A673 (cell line): ENCODE measurements at regions not wholly inside any gene's neighbourhood (a gene's known extent, or its start where the extent isn't known, plus 50 kb on each side); places are given as distances from the start of the nearest gene placed in this dataset.
"Not testable (repeated sequence)": the region's sequence is repeated elsewhere in the genome, so short reads cannot be mapped to it uniquely, and the experiment has no call there.

Experiments
- BruUV-seq: library from RNA; stranded (reverse); fragments of 400-500 nt; replicated peaks from 2 replicates; lab custom pipeline; 2021; lab: Mats Ljungman, UMichigan
- CTCF ChIA-PET: fragments of 300-600 bp; sonication (Branson Sonifier 250); formaldehyde crosslinking; loops from one replicate; lab custom pipeline; 2022; ENCODE audit warnings: antibody characterized with exemption; lab: Charles Lee
- POLR2A ChIA-PET: fragments of 300-600 bp; sonication (Branson Sonifier 250); formaldehyde crosslinking; loops from one replicate; lab custom pipeline; 2022; ENCODE audit warnings: antibody characterized with exemption; ENCODE audit not compliant: low non-redundant PET; lab: Charles Lee
- DNase-seq: peaks from one replicate; pipeline ENCODE4 v3.0.0-alpha.2; 2015; ENCODE audit warnings: low spot score
- H3K27ac ChIP-seq: fragments of 200-600 bp; sonication (generic); 2 replicates; pipeline ENCODE4 v1.5.1; 2016; ENCODE audit warnings: mixed run types, low read depth, mild to moderate bottlenecking, mixed read lengths, antibody characterized with exemption, low read length; ENCODE audit not compliant: poor library complexity, severe bottlenecking
- H3K27me3 ChIP-seq: fragments of 200-600 bp; sonication (generic); replicated peaks from 2 replicates; pipeline ENCODE4 v1.6.1; 2017; ENCODE audit warnings: mixed run types, low read depth, mild to moderate bottlenecking, mixed read lengths, antibody characterized with exemption, low read length; ENCODE audit not compliant: insufficient read depth, poor library complexity
- H3K36me3 ChIP-seq: fragments of 200-600 bp; sonication (generic); 2 replicates; pipeline ENCODE4 v1.6.1; 2016; ENCODE audit warnings: mixed run types, mild to moderate bottlenecking, mixed read lengths, antibody characterized with exemption, low read length; ENCODE audit not compliant: insufficient read depth, poor library complexity, severe bottlenecking
- H3K4me1 ChIP-seq: fragments of 200-600 bp; sonication (generic); 2 replicates; pipeline ENCODE4 v1.6.1; 2017; ENCODE audit warnings: mixed run types, mild to moderate bottlenecking, mixed read lengths, antibody characterized with exemption, low read length; ENCODE audit not compliant: insufficient read depth, poor library complexity, severe bottlenecking
- H3K4me3 ChIP-seq: fragments of 200-600 bp; sonication (generic); 2 replicates; pipeline ENCODE4 v1.5.1; 2016; ENCODE audit warnings: low read depth, mixed run types, mild to moderate bottlenecking, mixed read lengths, low read length; ENCODE audit not compliant: poor library complexity, severe bottlenecking
- H3K9me3 ChIP-seq: fragments of 200-600 bp; sonication (generic); 2 replicates; pipeline ENCODE4 v1.6.1; 2016; ENCODE audit warnings: mixed run types, low read depth, mild to moderate bottlenecking, mixed read lengths, antibody characterized with exemption, low read length; ENCODE audit not compliant: poor library complexity, severe bottlenecking
- CTCF ChIP-seq: fragments of 300-800, 200-600 bp; sonication (generic); conservative IDR thresholded peaks from 2 replicates; pipeline ENCODE4 v1.5.1; 2017; ENCODE audit warnings: low read depth, mild to moderate bottlenecking, antibody characterized with exemption, low read length, moderate library complexity, mixed read lengths
- EZH2 ChIP-seq: fragments of 200-600 bp; sonication (generic); IDR thresholded peaks from 2 replicates; pipeline ENCODE4 v1.6.1; 2017; ENCODE audit warnings: borderline replicate concordance, low read depth, mild to moderate bottlenecking, mixed read lengths, antibody characterized with exemption, low read length; ENCODE audit not compliant: poor library complexity, severe bottlenecking
- intact Hi-C: fragments of 100-400 bp; cut with micrococcal nuclease; formaldehyde crosslinking; loops from one replicate; pipeline ENCODE4 v1.10.0; 2022; ENCODE audit not compliant: unreplicated experiment

GRCh38 chr20:40016890-40017289 lies 672.1 kb downstream of the MAFB start:
- H3K27ac ChIP-seq, result no peak overlapping the region
- BruUV-seq, result no TSS peak
- no peak for TF ChIP-seq EZH2
- TF ChIP-seq CTCF, result no peak
- ChIA-PET CTCF (no interaction called here), POLR2A (no interaction called here)
- DNase-seq, result no peak
- H3K27me3 ChIP-seq, result no peaks in the 10 kb centered on the region
- intact Hi-C loops, result no loop called here
- H3K9me3 ChIP-seq, result no peaks in the 10 kb centered on the region
- no peak overlapping the region for H3K4me3 ChIP-seq
- H3K36me3 ChIP-seq, result no peaks in the 10 kb centered on the region
- no peaks in the 10 kb centered on the region for H3K4me1 ChIP-seq

DNA sequence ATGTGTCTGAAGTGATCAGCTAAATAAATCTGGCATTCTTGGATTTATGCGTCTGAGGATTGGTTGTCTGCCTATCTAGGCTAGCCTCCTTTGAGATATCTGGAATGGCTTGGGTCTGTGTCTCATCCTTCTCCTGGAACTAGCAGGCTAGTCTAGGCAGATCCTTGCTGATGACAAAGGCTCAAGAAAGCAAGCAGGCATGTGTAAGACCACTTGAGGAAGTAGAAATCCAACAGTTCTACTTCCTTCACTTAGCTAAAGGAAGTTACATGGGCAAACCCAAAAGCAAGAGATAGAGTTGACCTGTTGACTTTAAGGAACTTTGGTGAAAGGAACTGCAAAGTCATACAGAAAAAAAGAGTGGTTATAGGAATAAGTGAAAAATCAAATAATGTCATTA lies 672.6 kb downstream of the MAFB start:
- Histone ChIP-seq H3K36me3 (no peaks in the 10 kb centered on the region), H3K27me3 (no peaks in the 10 kb centered on the region), H3K4me3 (no peak overlapping the region), H3K27ac (no peak overlapping the region), H3K4me1 (no peaks in the 10 kb centered on the region), H3K9me3 (no peaks in the 10 kb centered on the region)
- no peak for DNase-seq
- ChIA-PET POLR2A (no interaction called here), CTCF (no interaction called here)
- no peak for TF ChIP-seq CTCF
- intact Hi-C loops, result no loop called here
- BruUV-seq, result no TSS peak

DNA sequence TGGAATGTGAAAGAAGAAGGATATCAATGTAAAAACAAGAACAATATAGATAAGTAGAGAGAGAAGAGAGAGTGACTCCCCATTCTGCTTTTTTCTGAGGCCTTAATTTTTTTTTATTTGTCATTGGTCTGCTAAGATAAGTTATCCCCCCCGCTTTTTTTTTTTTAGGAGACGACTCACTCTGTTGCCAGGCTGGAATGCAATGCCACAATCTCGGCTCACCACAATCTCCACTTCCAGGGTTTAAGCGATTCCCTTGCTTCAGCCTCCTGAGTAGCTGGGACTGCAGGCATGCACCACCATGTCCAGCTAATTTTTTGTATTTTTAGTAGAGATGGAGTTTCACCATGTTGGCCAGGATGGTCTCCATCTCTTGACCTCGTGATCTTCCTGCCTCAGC lies 677.0 kb downstream of the MAFB start:
- H3K27me3 ChIP-seq, DNase-seq, H3K36me3 ChIP-seq, H3K27ac ChIP-seq, CTCF ChIA-PET, POLR2A ChIA-PET, H3K4me3 ChIP-seq, H3K4me1 ChIP-seq, BruUV-seq, intact Hi-C loops, H3K9me3 ChIP-seq: not testable (repeated sequence)

DNA sequence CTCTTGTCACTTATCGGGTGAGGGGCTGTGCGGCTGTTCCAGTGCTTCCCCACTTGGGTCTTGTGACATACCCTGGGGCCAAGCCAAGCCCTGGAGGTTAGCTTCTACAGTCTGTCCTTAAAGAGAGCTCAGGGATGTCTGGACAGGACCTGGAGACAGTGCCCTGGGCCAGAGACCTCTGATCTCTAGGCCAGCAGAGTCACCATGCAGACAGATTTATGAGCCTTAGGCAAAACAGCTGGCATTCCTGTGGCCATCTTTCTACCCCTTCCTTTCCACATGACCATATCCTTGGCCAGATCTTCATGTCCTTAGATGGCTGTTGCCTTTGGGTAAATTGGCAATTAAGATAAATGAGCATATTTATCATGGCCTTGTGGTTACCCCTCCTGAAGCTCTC lies 678.6 kb downstream of the MAFB start:
- Histone ChIP-seq H3K4me1 (no peaks in the 10 kb centered on the region), H3K9me3 (peaks cover 5% of the 10 kb centered on the region), H3K4me3 (no peak overlapping the region), H3K27ac (no peak overlapping the region), H3K27me3 (no peaks in the 10 kb centered on the region), H3K36me3 (no peaks in the 10 kb centered on the region)
- no TSS peak for BruUV-seq
- CTCF ChIA-PET, result no interaction called here
- no peak for DNase-seq
- TF ChIP-seq CTCF (no peak), EZH2 (no peak)
- POLR2A ChIA-PET, result no interaction called here
- intact Hi-C loops, result no loop called here
